ENCODE measurements at regions not wholly inside any gene's neighbourhood (a gene's known extent, or its start where the extent isn't known, plus 50 kb on each side); places are given as distances from the start of the nearest gene placed in this dataset.

DNA sequence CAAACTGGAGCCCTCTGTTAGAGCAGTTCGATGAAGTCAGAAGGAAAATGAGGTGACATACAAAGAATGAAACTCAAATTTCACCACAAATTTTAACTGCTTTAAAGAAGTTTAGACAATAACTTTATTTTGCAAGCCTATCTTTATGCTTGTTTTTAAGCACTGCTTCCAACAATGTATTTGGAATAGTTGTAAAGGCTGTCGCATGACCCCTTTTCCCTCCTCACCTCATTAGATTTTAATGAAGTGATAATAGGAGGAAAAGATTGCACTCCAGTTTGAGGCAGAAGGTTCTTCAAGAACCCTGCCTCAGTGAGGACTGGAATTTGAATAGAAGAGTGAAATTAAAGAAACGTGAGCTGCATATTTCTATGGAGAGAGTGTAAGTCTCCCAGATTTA, 386.1 kb upstream of the NR3C2 start:
- Histone ChIP-seq H3K27ac (no peak overlapping the region), H3K4me3 (no peak overlapping the region), H3K27me3 (no peaks in the 10 kb centered on the region), H3K36me3 (no peaks in the 10 kb centered on the region), H3K9me3 (no peaks in the 10 kb centered on the region), H3K4me1 (no peaks in the 10 kb centered on the region)
- intact Hi-C loops (cut with DNase I) = no loop called here
- no peak for DNase-seq (ENCODE audit: extremely low spot score in 2 of 2)
- TF ChIP-seq POLR2AphosphoS5 (IDR thresholded peaks at IDR 0.05; ENCODE audit: insufficient read depth in 1 of 2, low read depth in 1 of 2) (no peak), POLR2A (IDR thresholded peaks at IDR 0.05) (no peak)
- TF ChIP-seq, protein P1, sequence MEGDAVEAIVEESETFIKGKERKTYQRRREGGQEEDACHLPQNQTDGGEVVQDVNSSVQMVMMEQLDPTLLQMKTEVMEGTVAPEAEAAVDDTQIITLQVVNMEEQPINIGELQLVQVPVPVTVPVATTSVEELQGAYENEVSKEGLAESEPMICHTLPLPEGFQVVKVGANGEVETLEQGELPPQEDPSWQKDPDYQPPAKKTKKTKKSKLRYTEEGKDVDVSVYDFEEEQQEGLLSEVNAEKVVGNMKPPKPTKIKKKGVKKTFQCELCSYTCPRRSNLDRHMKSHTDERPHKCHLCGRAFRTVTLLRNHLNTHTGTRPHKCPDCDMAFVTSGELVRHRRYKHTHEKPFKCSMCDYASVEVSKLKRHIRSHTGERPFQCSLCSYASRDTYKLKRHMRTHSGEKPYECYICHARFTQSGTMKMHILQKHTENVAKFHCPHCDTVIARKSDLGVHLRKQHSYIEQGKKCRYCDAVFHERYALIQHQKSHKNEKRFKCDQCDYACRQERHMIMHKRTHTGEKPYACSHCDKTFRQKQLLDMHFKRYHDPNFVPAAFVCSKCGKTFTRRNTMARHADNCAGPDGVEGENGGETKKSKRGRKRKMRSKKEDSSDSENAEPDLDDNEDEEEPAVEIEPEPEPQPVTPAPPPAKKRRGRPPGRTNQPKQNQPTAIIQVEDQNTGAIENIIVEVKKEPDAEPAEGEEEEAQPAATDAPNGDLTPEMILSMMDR (IDR thresholded peaks at IDR 0.05) = no peak

GRCh38 chr4:148827781-148828180, 385.6 kb upstream of the NR3C2 start:
- Histone ChIP-seq H3K36me3 (no peaks in the 10 kb centered on the region), H3K9me3 (no peaks in the 10 kb centered on the region), H3K27me3 (no peaks in the 10 kb centered on the region), H3K4me3 (no peak overlapping the region), H3K4me1 (no peaks in the 10 kb centered on the region), H3K27ac (no peak overlapping the region)
- TF ChIP-seq POLR2AphosphoS5 (IDR thresholded peaks at IDR 0.05; ENCODE audit: insufficient read depth in 1 of 2, low read depth in 1 of 2) = no peak
- TF ChIP-seq POLR2A (IDR thresholded peaks at IDR 0.05) = no peak
- intact Hi-C loops (cut with DNase I) = no loop called here
- DNase-seq (ENCODE audit: extremely low spot score in 2 of 2) = no peak

- Histone ChIP-seq H3K4me1 (no peaks in the 10 kb centered on the region), H3K4me3 (no peak overlapping the region), H3K27ac (no peak overlapping the region), H3K36me3 (no peaks in the 10 kb centered on the region), H3K9me3 (no peaks in the 10 kb centered on the region), H3K27me3 (no peaks in the 10 kb centered on the region)
- intact Hi-C loops (cut with DNase I) = no loop called here
- DNase-seq (ENCODE audit: extremely low spot score in 2 of 2) = no peak
- TF ChIP-seq POLR2A (IDR thresholded peaks at IDR 0.05) (no peak), POLR2AphosphoS5 (IDR thresholded peaks at IDR 0.05; ENCODE audit: insufficient read depth in 1 of 2, low read depth in 1 of 2) (no peak)
- TF ChIP-seq, protein P1 (IDR thresholded peaks at IDR 0.05) = no peak
Measured at GRCh38 chr4:148823419-148823769, 381.2 kb upstream of the NR3C2 start.

DNA sequence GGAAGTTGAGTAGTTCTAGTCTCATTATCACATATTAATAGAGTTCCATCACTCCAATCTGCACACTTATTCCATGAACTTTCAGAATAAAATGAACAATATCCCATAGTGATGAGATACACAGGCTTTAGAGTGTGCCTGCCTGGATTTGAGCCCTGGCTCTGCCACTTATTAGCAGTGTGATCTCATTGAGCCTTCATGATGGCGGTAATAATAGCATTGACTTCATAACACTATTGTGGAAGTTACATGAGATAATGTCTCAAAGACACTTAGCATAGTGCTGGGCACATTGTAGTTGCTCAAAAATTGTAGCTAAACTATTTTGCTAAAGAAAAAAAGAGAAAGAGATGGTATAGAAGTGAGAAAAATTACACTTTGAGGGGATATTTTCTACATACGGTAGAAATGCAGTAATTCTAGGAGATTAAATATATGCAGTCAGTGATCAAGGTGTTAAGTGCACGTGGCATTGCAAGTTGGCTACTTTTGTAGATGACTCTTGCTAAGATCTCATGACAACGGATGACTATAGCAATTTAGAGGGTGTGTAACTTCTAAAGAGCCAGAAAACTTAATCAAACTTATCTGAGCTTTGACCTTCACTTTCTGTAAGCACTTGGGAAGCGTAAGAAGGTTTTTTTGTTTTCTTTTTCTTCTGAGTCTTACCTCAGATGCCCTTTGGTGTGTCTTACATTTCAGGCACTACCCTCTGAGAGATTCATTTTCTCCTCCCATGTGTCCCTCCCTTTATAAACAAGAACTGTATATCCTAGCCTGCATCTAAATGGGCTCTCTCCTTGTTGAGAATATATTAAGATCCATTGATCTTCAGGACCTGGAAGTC, 380.6 kb upstream of the NR3C2 start:
- TF ChIP-seq, protein P1 (IDR thresholded peaks at IDR 0.05) = no peak
- no peak for TF ChIP-seq POLR2A (IDR thresholded peaks at IDR 0.05)
- TF ChIP-seq POLR2AphosphoS5 (IDR thresholded peaks at IDR 0.05; ENCODE audit: insufficient read depth in 1 of 2, low read depth in 1 of 2) = no peak
- H3K4me1 ChIP-seq = no peaks in the 10 kb centered on the region
- H3K27me3 ChIP-seq = no peaks in the 10 kb centered on the region
- H3K27ac ChIP-seq = no peak overlapping the region
- no peaks in the 10 kb centered on the region for H3K36me3 ChIP-seq
- no peak for DNase-seq (ENCODE audit: extremely low spot score in 2 of 2)
- no peak overlapping the region for H3K4me3 ChIP-seq
- intact Hi-C loops (cut with DNase I) = no loop called here
- no peaks in the 10 kb centered on the region for H3K9me3 ChIP-seq

- TF ChIP-seq, protein P1 (IDR thresholded peaks at IDR 0.05) = no peak
- no peak for TF ChIP-seq POLR2AphosphoS5 (IDR thresholded peaks at IDR 0.05; ENCODE audit: insufficient read depth in 1 of 2, low read depth in 1 of 2)
- TF ChIP-seq POLR2A (IDR thresholded peaks at IDR 0.05) = no peak
- intact Hi-C loops (cut with DNase I) = no loop called here
- Histone ChIP-seq H3K4me1 (no peaks in the 10 kb centered on the region), H3K4me3 (no peak overlapping the region), H3K36me3 (no peaks in the 10 kb centered on the region), H3K27me3 (no peaks in the 10 kb centered on the region), H3K27ac (no peak overlapping the region), H3K9me3 (no peaks in the 10 kb centered on the region)
- no peak for DNase-seq (ENCODE audit: extremely low spot score in 2 of 2)
Measured at GRCh38 chr4:148814030-148814429, 371.8 kb upstream of the NR3C2 start.

Measured in vagina (tissue), 2 donors.